HK-2 (cell line): ENCODE measurements at regions not wholly inside any gene's neighbourhood (a gene's known extent, or its start where the extent isn't known, plus 50 kb on each side); places are given as distances from the start of the nearest gene placed in this dataset.

Source experiments
- DNase-seq: peaks from one replicate; pipeline ENCODE4 v3.0.0-alpha.2; 2018; ENCODE audit not compliant: unreplicated experiment

GRCh38 chr2:15882761-15883497, 57.4 kb upstream of the MYCN start:
- no peak for DNase-seq

DNA sequence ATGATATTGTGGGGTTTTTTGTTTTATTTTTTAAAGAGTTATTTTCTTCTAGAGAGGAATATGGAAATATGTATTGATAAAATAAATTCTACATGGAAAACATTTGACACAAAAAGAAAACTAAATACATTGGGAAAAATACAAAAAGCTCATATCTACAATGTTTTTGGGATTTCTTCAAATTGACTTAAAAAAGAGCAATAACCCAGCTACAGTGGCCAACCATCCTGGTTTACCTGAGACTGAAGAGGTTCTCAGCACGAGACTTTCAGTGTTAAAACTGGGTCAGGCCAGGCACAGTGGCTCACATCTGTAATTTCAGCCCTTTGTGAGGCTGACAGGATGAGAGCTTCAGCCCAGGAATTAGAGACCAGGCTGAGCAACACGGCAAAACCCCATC, 56.7 kb upstream of the MYCN start:
- no peak for DNase-seq

DNA sequence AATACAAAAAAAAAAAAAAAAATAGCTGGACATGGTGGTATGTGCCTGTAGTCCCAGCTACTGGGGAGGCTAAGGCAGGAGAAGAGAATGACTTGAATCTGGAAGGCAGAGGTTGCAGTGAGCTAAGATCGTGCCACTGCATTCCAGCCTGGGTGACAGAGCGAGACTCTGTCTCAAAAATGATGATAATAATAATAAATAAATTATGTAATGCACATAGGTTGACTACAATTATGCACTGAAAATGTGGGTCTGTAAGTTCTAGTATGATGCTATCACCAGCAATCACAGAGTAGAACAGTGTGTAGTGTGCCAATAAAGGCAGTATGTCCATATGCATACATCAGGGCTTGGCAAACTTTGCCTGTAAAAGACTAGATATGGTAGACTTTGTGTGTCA, 55.6 kb upstream of the MYCN start:
- no peak for DNase-seq

GRCh38 chr2:15886231-15886630, 54.1 kb upstream of the MYCN start:
- DNase-seq, result no peak

- DNase-seq, result no peak
Observed at GRCh38 chr2:15889442-15890123, 50.8 kb upstream of the MYCN start.

DNA sequence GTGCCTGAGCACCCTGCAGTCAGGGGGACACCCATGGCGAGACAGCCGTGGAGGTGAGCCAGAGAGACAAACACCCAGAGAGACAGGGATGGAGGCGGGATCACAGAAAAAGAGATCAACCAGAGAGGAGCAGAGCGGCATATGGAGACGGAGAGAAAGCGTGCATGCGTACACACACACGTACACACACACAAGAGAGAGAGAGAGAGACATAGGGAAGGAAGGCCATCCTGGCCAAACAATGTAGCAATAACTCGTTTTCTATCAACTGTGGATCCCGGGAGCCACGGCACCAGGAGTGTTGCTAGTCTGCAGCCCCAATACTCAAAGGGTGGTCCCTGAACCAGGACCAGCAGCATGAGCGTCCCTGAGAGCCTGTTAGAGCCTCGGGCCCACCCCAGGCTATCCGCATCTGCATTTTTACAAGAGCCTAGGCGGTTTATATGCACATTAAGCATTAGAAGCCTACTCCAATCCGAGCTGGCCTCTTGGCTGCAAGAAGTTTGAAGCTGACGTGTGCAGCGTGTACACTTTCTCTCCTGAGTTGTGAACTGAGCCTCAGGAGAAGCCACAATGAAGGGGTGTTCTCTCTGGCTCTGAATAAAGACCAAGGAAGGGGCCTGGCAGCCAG, 50.1 kb upstream of the MYCN start:
- DNase-seq, result no peak
